OCI-LY3 (cell line): ENCODE measurements at regions not wholly inside any gene's neighbourhood (a gene's known extent, or its start where the extent isn't known, plus 50 kb on each side); places are given as distances from the start of the nearest gene placed in this dataset.
"Not testable (repeated sequence)": the region's sequence is repeated elsewhere in the genome, so short reads cannot be mapped to it uniquely, and the experiment has no call there.

Experiments
- CTCF ChIP-seq: fragments of 200-600, 300-600 bp; sonication (generic); IDR thresholded peaks from 2 replicates; pipeline ENCODE4 v1.5.1; 2014; ENCODE audit warnings: antibody characterized with exemption, low read length, low read depth
- EZH2phosphoT487 ChIP-seq: fragments of 200-600 bp; shearing (Covaris generic); IDR thresholded peaks from 2 replicates; pipeline ENCODE4 v1.6.1; 2018; ENCODE audit warnings: antibody characterized with exemption, mixed run types, low read depth

GRCh38 chr2:180691186-180691854 is 289.1 kb upstream of the UBE2E3 start:
- not testable (repeated sequence) for TF ChIP-seq CTCF, EZH2phosphoT487
